HG03565 (cell line): ENCODE measurements at regions not wholly inside any gene's neighbourhood (a gene's known extent, or its start where the extent isn't known, plus 50 kb on each side); places are given as distances from the start of the nearest gene placed in this dataset.

Experiments
- ATAC-seq: cut with Tn5 transposase; IDR thresholded peaks from one replicate; pipeline ENCODE4 v1.9.1; 2021; ENCODE audit warnings: mild to moderate bottlenecking, moderate library complexity; ENCODE audit not compliant: unreplicated experiment

- ATAC-seq = no peak
These were observed 1151.0 kb downstream of the ZPLD1 start for GRCh38 chr3:103585809-103586208.

GRCh38 chr3:103589770-103590169 lies 1155.0 kb downstream of the ZPLD1 start:
- no peak for ATAC-seq

- no peak for ATAC-seq
These were observed 1166.0 kb downstream of the ZPLD1 start for GRCh38 chr3:103600844-103601243.

GRCh38 chr3:103601666-103602065 lies 1166.9 kb downstream of the ZPLD1 start:
- no peak for ATAC-seq

- ATAC-seq = no peak
These were observed 1174.7 kb downstream of the ZPLD1 start for GRCh38 chr3:103609472-103609871.

- ATAC-seq = no peak
These were observed 1178.8 kb downstream of the ZPLD1 start for GRCh38 chr3:103613397-103614156.

- no peak for ATAC-seq
These were observed 1179.9 kb downstream of the ZPLD1 start for GRCh38 chr3:103614719-103615118.

GRCh38 chr3:103617961-103618360 lies 1183.1 kb downstream of the ZPLD1 start:
- no peak for ATAC-seq

GRCh38 chr3:103624271-103624670 lies 1189.5 kb downstream of the ZPLD1 start:
- no peak for ATAC-seq

- no peak for ATAC-seq
These were observed 1194.6 kb downstream of the ZPLD1 start for GRCh38 chr3:103629391-103629790.

GRCh38 chr3:103644450-103644849 lies 1209.6 kb downstream of the ZPLD1 start:
- ATAC-seq = no peak

GRCh38 chr3:103653996-103654395 lies 1219.2 kb downstream of the ZPLD1 start:
- no peak for ATAC-seq

GRCh38 chr3:103657756-103658155 lies 1222.9 kb downstream of the ZPLD1 start:
- ATAC-seq = no peak

- ATAC-seq = no peak
These were observed 1226.0 kb downstream of the ZPLD1 start for GRCh38 chr3:103660810-103661209.

GRCh38 chr3:103662591-103662990 lies 1227.8 kb downstream of the ZPLD1 start:
- ATAC-seq = no peak

GRCh38 chr3:103672346-103672745 lies 1237.5 kb downstream of the ZPLD1 start:
- no peak for ATAC-seq

GRCh38 chr3:103684904-103685303 lies 1250.1 kb downstream of the ZPLD1 start:
- ATAC-seq = no peak

- ATAC-seq = no peak
These were observed 1251.1 kb downstream of the ZPLD1 start for GRCh38 chr3:103685939-103686338.

- ATAC-seq = no peak
These were observed 1255.7 kb downstream of the ZPLD1 start for GRCh38 chr3:103690536-103690935.

GRCh38 chr3:103693831-103694230 lies 1259.0 kb downstream of the ZPLD1 start:
- ATAC-seq = no peak

- ATAC-seq = no peak
These were observed 1263.8 kb downstream of the ZPLD1 start for GRCh38 chr3:103698646-103699045.

GRCh38 chr3:103699228-103699627 lies 1264.4 kb downstream of the ZPLD1 start:
- ATAC-seq = no peak

GRCh38 chr3:103705641-103706040 lies 1270.8 kb downstream of the ZPLD1 start:
- ATAC-seq = no peak
